Ectodermal cell (in vitro differentiated cells): ENCODE measurements at regions not wholly inside any gene's neighbourhood (a gene's known extent, or its start where the extent isn't known, plus 50 kb on each side); places are given as distances from the start of the nearest gene placed in this dataset.

Source experiments
- H3K27ac ChIP-seq: 2 replicates; pipeline ENCODE4 v1.7.0; 2013; ENCODE audit warnings: mild to moderate bottlenecking, low read depth, low read length; ENCODE audit not compliant: insufficient read depth, poor library complexity, severe bottlenecking
- H3K27me3 ChIP-seq: 2 replicates; pipeline ENCODE4 v1.7.0; 2013; ENCODE audit warnings: mild to moderate bottlenecking, low read length; ENCODE audit not compliant: insufficient read depth, control insufficient read depth, poor library complexity, severe bottlenecking
- H3K36me3 ChIP-seq: one replicate; pipeline ENCODE4 v1.7.0; 2013; ENCODE audit warnings: low read length; ENCODE audit not compliant: control insufficient read depth, insufficient read depth
- H3K4me1 ChIP-seq: one replicate; pipeline ENCODE4 v1.7.0; 2013; ENCODE audit warnings: low read length; ENCODE audit not compliant: control insufficient read depth, insufficient read depth
- H3K4me3 ChIP-seq: 2 replicates; pipeline ENCODE4 v1.7.0; 2013; ENCODE audit warnings: low read depth, low read length, control low read depth; ENCODE audit not compliant: insufficient read depth
- H3K9me3 ChIP-seq: 2 replicates; pipeline ENCODE4 v1.7.0; 2013; ENCODE audit warnings: mild to moderate bottlenecking, low read length, moderate library complexity; ENCODE audit not compliant: control insufficient read depth
- WGBS, 2 experiments: methylation state at CpG; one replicate each; pipeline ENCODE4 v1.1.7; 2013; ENCODE audit warnings: missing lambda C conversion rate in 2 of 2; 5-methylcytosine and 5-hydroxymethylcytosine counted together

GRCh38 chr4:30952526-30953219 lies 232.5 kb downstream of the PCDH7 start:
- H3K27ac ChIP-seq: no peak overlapping the region
- no peaks in the 10 kb centered on the region for H3K4me1 ChIP-seq
- WGBS, 2 experiments: 92 to 93% methylated on average over 3 to 4 of the region's 4 CpGs
- no peaks in the 10 kb centered on the region for H3K9me3 ChIP-seq
- no peaks in the 10 kb centered on the region for H3K27me3 ChIP-seq
- no peaks in the 10 kb centered on the region for H3K36me3 ChIP-seq
- no peak overlapping the region for H3K4me3 ChIP-seq

- WGBS, 2 experiments: 100% methylated on average over 1 of the region's 1 CpG; no CpG with 5 or more reads in 1 of the 2 experiments
- no peak overlapping the region for H3K4me3 ChIP-seq
- no peaks in the 10 kb centered on the region for H3K36me3 ChIP-seq
- no peak overlapping the region for H3K27ac ChIP-seq
- H3K27me3 ChIP-seq: no peaks in the 10 kb centered on the region
- H3K9me3 ChIP-seq: no peaks in the 10 kb centered on the region
- no peaks in the 10 kb centered on the region for H3K4me1 ChIP-seq
Measured at GRCh38 chr4:30953799-30954198, 233.6 kb downstream of the PCDH7 start.

- H3K36me3 ChIP-seq: no peaks in the 10 kb centered on the region
- 82 to 84% methylated on average over 6 of the region's 6 CpGs for WGBS, 2 experiments
- no peak overlapping the region for H3K4me3 ChIP-seq
- H3K9me3 ChIP-seq: no peaks in the 10 kb centered on the region
- no peaks in the 10 kb centered on the region for H3K4me1 ChIP-seq
- H3K27me3 ChIP-seq: no peaks in the 10 kb centered on the region
- no peak overlapping the region for H3K27ac ChIP-seq
Measured at GRCh38 chr4:30956916-30957315, 236.7 kb downstream of the PCDH7 start.

GRCh38 chr4:30957706-30958105 lies 237.5 kb downstream of the PCDH7 start:
- Histone ChIP-seq H3K9me3 (no peaks in the 10 kb centered on the region), H3K27ac (no peak overlapping the region), H3K4me1 (no peaks in the 10 kb centered on the region), H3K27me3 (no peaks in the 10 kb centered on the region), H3K36me3 (no peaks in the 10 kb centered on the region), H3K4me3 (no peak overlapping the region)
- 64 to 67% methylated on average over 3 of the region's 4 CpGs for WGBS, 2 experiments

- no peak overlapping the region for H3K4me3 ChIP-seq
- no peak overlapping the region for H3K27ac ChIP-seq
- 94 to 100% methylated on average over 2 to 3 of the region's 3 CpGs for WGBS, 2 experiments
- no peaks in the 10 kb centered on the region for H3K36me3 ChIP-seq
- no peaks in the 10 kb centered on the region for H3K4me1 ChIP-seq
- no peaks in the 10 kb centered on the region for H3K27me3 ChIP-seq
- H3K9me3 ChIP-seq: no peaks in the 10 kb centered on the region
Measured at GRCh38 chr4:30959781-30960485, 239.8 kb downstream of the PCDH7 start.

- no peak overlapping the region for H3K4me3 ChIP-seq
- no peak overlapping the region for H3K27ac ChIP-seq
- H3K36me3 ChIP-seq: no peaks in the 10 kb centered on the region
- no peaks in the 10 kb centered on the region for H3K9me3 ChIP-seq
- no peaks in the 10 kb centered on the region for H3K27me3 ChIP-seq
- no peaks in the 10 kb centered on the region for H3K4me1 ChIP-seq
Measured at GRCh38 chr4:30962939-30963338, 242.8 kb downstream of the PCDH7 start.

- no peak overlapping the region for H3K27ac ChIP-seq
- H3K4me3 ChIP-seq: no peak overlapping the region
- H3K27me3 ChIP-seq: no peaks in the 10 kb centered on the region
- WGBS, 2 experiments: 64 to 67% methylated on average over 5 of the region's 5 CpGs
- H3K4me1 ChIP-seq: peaks cover 5% of the 10 kb centered on the region
- no peaks in the 10 kb centered on the region for H3K36me3 ChIP-seq
- no peaks in the 10 kb centered on the region for H3K9me3 ChIP-seq
Measured at GRCh38 chr4:30968926-30969325, 248.8 kb downstream of the PCDH7 start.

GRCh38 chr4:30972542-30972941 lies 252.4 kb downstream of the PCDH7 start:
- Histone ChIP-seq H3K9me3 (no peaks in the 10 kb centered on the region), H3K27ac (no peak overlapping the region), H3K4me1 (peaks cover 18% of the 10 kb centered on the region), H3K4me3 (no peak overlapping the region), H3K36me3 (no peaks in the 10 kb centered on the region), H3K27me3 (no peaks in the 10 kb centered on the region)
- 90 to 97% methylated on average over 3 of the region's 3 CpGs for WGBS, 2 experiments

GRCh38 chr4:30973993-30974392 lies 253.8 kb downstream of the PCDH7 start:
- Histone ChIP-seq H3K9me3 (no peaks in the 10 kb centered on the region), H3K36me3 (no peaks in the 10 kb centered on the region), H3K4me1 (peaks cover 18% of the 10 kb centered on the region), H3K27me3 (no peaks in the 10 kb centered on the region), H3K4me3 (no peak overlapping the region), H3K27ac (peak overlapping the region; percentile 59)

GRCh38 chr4:30979402-30979801 lies 259.2 kb downstream of the PCDH7 start:
- 100% methylated on average over 1 to 2 of the region's 2 CpGs for WGBS, 2 experiments
- Histone ChIP-seq H3K36me3 (no peaks in the 10 kb centered on the region), H3K4me1 (peaks cover 10% of the 10 kb centered on the region), H3K4me3 (no peak overlapping the region), H3K27me3 (no peaks in the 10 kb centered on the region), H3K9me3 (no peaks in the 10 kb centered on the region), H3K27ac (no peak overlapping the region)
